Fibroblast of lung (primary cell): ENCODE measurements at regions not wholly inside any gene's neighbourhood (a gene's known extent, or its start where the extent isn't known, plus 50 kb on each side); places are given as distances from the start of the nearest gene placed in this dataset.

Experiments used
- EZH2 ChIP-seq: IDR thresholded peaks from 2 replicates; pipeline ENCODE4 v1.5.1; 2012; ENCODE audit warnings: low read length, control low read depth, mild to moderate bottlenecking; ENCODE audit errors: missing control alignments
- TF ChIP-seq, protein P1 (sequence below), 2 donors: IDR thresholded peaks in 1 of 2; conservative IDR thresholded peaks in 1 of 2; 1 replicate in 1 of 2; 2 replicates in 1 of 2; pipeline ENCODE4 v1.5.1; 2011 to 2012; ENCODE audit warnings: low read length in 2 of 2, control low read depth in 1 of 2, inconsistent platforms in 1 of 2, low read depth in 1 of 2, mild to moderate bottlenecking in 1 of 2

DNA sequence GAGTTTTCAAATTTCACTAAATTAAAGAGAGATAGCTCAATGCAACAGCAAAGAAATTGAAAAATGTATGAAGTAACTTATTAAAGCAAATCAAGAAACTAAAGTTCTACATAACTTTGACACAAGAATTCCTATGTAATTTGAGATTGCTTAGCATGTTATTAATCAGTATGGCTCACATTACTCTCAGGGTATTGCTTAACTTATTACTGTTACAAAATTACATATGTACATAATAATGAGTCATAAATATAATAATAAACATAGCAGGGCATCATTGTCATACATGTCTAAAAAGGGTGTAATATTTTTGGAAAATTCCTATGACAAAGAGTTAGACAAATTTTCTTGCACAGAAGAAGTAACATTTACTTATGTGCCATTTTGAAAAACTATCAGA, 75.0 kb downstream of the ZWINT start:
- TF ChIP-seq, protein P1, sequence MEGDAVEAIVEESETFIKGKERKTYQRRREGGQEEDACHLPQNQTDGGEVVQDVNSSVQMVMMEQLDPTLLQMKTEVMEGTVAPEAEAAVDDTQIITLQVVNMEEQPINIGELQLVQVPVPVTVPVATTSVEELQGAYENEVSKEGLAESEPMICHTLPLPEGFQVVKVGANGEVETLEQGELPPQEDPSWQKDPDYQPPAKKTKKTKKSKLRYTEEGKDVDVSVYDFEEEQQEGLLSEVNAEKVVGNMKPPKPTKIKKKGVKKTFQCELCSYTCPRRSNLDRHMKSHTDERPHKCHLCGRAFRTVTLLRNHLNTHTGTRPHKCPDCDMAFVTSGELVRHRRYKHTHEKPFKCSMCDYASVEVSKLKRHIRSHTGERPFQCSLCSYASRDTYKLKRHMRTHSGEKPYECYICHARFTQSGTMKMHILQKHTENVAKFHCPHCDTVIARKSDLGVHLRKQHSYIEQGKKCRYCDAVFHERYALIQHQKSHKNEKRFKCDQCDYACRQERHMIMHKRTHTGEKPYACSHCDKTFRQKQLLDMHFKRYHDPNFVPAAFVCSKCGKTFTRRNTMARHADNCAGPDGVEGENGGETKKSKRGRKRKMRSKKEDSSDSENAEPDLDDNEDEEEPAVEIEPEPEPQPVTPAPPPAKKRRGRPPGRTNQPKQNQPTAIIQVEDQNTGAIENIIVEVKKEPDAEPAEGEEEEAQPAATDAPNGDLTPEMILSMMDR (conservative IDR thresholded peaks at IDR 0.05 in 1 of 2, IDR thresholded peaks at IDR 0.05 in 1 of 2; ENCODE audit: low read depth in 1 of 2, low read length in 2 of 2), result no peak
- TF ChIP-seq EZH2, result no peak
